Esophagus muscularis mucosa (tissue), 3 donors: ENCODE measurements at regions not wholly inside any gene's neighbourhood (a gene's known extent, or its start where the extent isn't known, plus 50 kb on each side); places are given as distances from the start of the nearest gene placed in this dataset.
"Not testable (repeated sequence)": the region's sequence is repeated elsewhere in the genome, so short reads cannot be mapped to it uniquely, and the experiment has no call there.

ENCODE experiments used
- POLR2A ChIP-seq: fragments of 450-650 bp; IDR thresholded peaks from one replicate; pipeline ENCODE4 v1.6.1; 2017; ENCODE audit warnings: antibody characterized with exemption, moderate library complexity, mild to moderate bottlenecking, low read depth
- POLR2AphosphoS5 ChIP-seq, 2 donors: sonication (generic); formaldehyde crosslinking; IDR thresholded peaks; one replicate each; pipeline ENCODE4 v1.6.1; 2017; ENCODE audit warnings: antibody characterized with exemption in 2 of 2
- TF ChIP-seq, protein P1 (sequence below), 3 experiments: fragments of 200-600 bp in 2 of 3; fragments of 450-650 bp in 1 of 3; sonication (generic) in 2 of 3; IDR thresholded peaks; one replicate each; pipeline ENCODE4 v1.5.1; 2017 to 2019; ENCODE audit warnings: antibody characterized with exemption in 3 of 3, mild to moderate bottlenecking in 2 of 3, moderate library complexity in 1 of 3

DNA sequence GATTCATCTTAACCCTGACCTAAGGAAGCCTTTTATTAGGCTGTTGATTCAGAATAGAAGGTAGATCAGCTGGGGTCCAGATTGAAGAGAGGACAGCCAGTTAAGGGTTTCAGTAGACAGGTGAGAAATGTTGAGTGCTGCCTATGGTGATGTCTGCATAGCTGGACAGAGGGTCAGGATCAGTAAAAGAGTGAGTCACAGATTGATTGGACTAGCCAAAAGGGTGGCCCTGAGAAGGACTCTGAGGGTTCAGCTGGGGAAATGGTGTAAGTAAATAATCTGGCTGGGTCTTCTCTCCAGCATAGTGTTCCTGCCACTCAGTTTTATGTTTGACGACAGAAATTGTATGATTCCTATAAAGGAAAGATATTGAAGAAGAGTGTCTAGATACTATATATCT is 227.7 kb downstream of the RTP5 start:
- TF ChIP-seq, protein P1, sequence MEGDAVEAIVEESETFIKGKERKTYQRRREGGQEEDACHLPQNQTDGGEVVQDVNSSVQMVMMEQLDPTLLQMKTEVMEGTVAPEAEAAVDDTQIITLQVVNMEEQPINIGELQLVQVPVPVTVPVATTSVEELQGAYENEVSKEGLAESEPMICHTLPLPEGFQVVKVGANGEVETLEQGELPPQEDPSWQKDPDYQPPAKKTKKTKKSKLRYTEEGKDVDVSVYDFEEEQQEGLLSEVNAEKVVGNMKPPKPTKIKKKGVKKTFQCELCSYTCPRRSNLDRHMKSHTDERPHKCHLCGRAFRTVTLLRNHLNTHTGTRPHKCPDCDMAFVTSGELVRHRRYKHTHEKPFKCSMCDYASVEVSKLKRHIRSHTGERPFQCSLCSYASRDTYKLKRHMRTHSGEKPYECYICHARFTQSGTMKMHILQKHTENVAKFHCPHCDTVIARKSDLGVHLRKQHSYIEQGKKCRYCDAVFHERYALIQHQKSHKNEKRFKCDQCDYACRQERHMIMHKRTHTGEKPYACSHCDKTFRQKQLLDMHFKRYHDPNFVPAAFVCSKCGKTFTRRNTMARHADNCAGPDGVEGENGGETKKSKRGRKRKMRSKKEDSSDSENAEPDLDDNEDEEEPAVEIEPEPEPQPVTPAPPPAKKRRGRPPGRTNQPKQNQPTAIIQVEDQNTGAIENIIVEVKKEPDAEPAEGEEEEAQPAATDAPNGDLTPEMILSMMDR (IDR thresholded peaks at IDR 0.05) = not testable (repeated sequence)
- TF ChIP-seq POLR2A; POLR2AphosphoS5 (IDR thresholded peaks at IDR 0.05): not testable (repeated sequence)
